Tibial nerve (tissue), 4 donors: ENCODE measurements at regions not wholly inside any gene's neighbourhood (a gene's known extent, or its start where the extent isn't known, plus 50 kb on each side); places are given as distances from the start of the nearest gene placed in this dataset.

ENCODE experiments used
- DNase-seq, 2 donors: peaks; one replicate each; pipeline ENCODE4 v3.0.0-alpha.2; 2019; ENCODE audit warnings: low spot score in 2 of 2
- H3K27ac ChIP-seq, 4 donors: fragments of 200-600 bp; sonication (generic) in 3 of 4; one replicate each; pipeline ENCODE4 v1.5.1; 2017 to 2019; ENCODE audit warnings: mild to moderate bottlenecking in 1 of 4
- H3K27me3 ChIP-seq, 2 donors: fragments of 200-600 bp; sonication (generic) in 1 of 2; one replicate each; pipeline versions ENCODE4 v1.5.1 to v1.6.0; 2017 to 2019
- H3K36me3 ChIP-seq, 3 donors: fragments of 200-600 bp; sonication (generic); one replicate each; pipeline ENCODE4 v1.5.1; 2018 to 2019
- H3K4me1 ChIP-seq, 4 donors: fragments of 200-600 bp; sonication (generic) in 3 of 4; one replicate each; pipeline ENCODE4 v1.5.1; 2017 to 2019
- H3K4me3 ChIP-seq, 4 donors: fragments of 200-600 bp; sonication (generic) in 3 of 4; one replicate each; pipeline ENCODE4 v1.5.1; 2017 to 2019; ENCODE audit warnings: mild to moderate bottlenecking in 1 of 4, moderate library complexity in 1 of 4
- H3K9me3 ChIP-seq, 4 donors: fragments of 200-600 bp; sonication (generic) in 3 of 4; one replicate each; pipeline ENCODE4 v1.5.1; 2017 to 2019
- CTCF ChIP-seq, 5 experiments: fragments of 200-600 bp in 3 of 5; fragments of 450-650 bp in 2 of 5; sonication (generic) in 3 of 5; IDR thresholded peaks; one replicate each; pipeline ENCODE4 v1.5.1; 2016 to 2019; ENCODE audit warnings: antibody characterized with exemption in 5 of 5, mild to moderate bottlenecking in 3 of 5, moderate library complexity in 2 of 5
- EP300 ChIP-seq, 2 donors: sonication (generic); formaldehyde crosslinking; IDR thresholded peaks; one replicate each; pipeline ENCODE4 v1.6.1; 2017; ENCODE audit warnings: antibody characterized with exemption in 2 of 2, mild to moderate bottlenecking in 1 of 2
- POLR2A ChIP-seq, 2 donors: fragments of 450-650 bp; IDR thresholded peaks; one replicate each; pipeline ENCODE4 v1.6.1; 2017; ENCODE audit warnings: antibody characterized with exemption in 2 of 2, mild to moderate bottlenecking in 2 of 2, moderate library complexity in 2 of 2
- WGBS, 2 donors: methylation state at CpG; one replicate each; pipeline ENCODE4 v1.1.5; 2018; 5-methylcytosine and 5-hydroxymethylcytosine counted together

- Histone ChIP-seq H3K27ac (no peak overlapping the region), H3K36me3 (no peaks in the 10 kb centered on the region), H3K27me3 (no peaks in the 10 kb centered on the region), H3K9me3 (no peaks in the 10 kb centered on the region), H3K4me3 (no peak overlapping the region), H3K4me1 (peaks cover 0 to 41% (median 2%) of the 10 kb centered on the region in 4 donors)
- 73 to 80% methylated on average over 7 to 8 of the region's 8 CpGs for WGBS, 2 donors
- TF ChIP-seq CTCF (IDR thresholded peaks at IDR 0.05) (no peak), EP300 (IDR thresholded peaks at IDR 0.05) (no peak), POLR2A (IDR thresholded peaks at IDR 0.05) (no peak)
- no peak for DNase-seq
These were observed 163.3 kb downstream of the RHOU start for GRCh38 chr1:228898582-228898992.

DNA sequence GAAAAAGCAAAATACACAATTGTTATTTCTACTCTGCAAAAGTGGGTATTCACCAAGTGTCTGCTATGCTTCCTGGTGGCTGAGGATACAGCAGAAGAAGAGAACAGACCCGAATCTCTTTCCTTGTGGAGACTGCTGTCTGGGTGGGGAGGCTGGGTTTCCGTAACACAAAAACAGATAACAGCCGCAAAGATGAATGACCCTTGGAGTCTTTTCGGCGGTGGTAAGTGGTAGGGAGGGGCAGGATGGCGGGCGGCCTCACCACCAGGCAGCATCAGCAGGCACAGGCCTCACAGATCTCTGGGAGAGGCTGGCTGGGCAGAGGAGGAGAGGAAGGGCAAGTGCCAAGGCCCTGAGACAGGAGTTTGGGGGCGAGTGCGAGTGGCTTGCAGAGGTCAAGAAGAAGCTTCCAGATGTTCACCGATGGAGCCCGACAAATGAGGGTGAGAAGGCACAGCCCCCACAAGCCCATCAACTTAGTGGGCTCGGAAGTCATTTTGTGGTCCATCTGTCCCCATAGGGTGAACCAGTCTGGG, 164.2 kb downstream of the RHOU start:
- peak overlapping the region in 1 of 4 donors; percentile 74 for H3K27ac ChIP-seq
- 80 to 82% methylated on average over 12 of the region's 12 CpGs for WGBS, 2 donors

GRCh38 chr1:228900099-228900885, 165.0 kb downstream of the RHOU start:
- H3K4me1 ChIP-seq, result peaks cover 0 to 46% (median 2%) of the 10 kb centered on the region in 4 donors
- 50 to 56% methylated on average over 17 of the region's 17 CpGs for WGBS, 2 donors
- no peaks in the 10 kb centered on the region for H3K36me3 ChIP-seq
- H3K4me3 ChIP-seq, result no peak overlapping the region
- H3K27me3 ChIP-seq, result no peaks in the 10 kb centered on the region
- H3K9me3 ChIP-seq, result no peaks in the 10 kb centered on the region
- TF ChIP-seq EP300 (IDR thresholded peaks at IDR 0.05) (peak in 1 of 2 donors; percentile 32), CTCF (IDR thresholded peaks at IDR 0.05) (no peak)
- DNase-seq, result peak; percentile 60 to 61
- peak overlapping the region in 2 of 4 donors; percentile 11 to 74 for H3K27ac ChIP-seq

More for the DNA sequence above, 164.2 kb downstream of the RHOU start:
- TF ChIP-seq EP300 (IDR thresholded peaks at IDR 0.05) (no peak), POLR2A (IDR thresholded peaks at IDR 0.05) (no peak), CTCF (IDR thresholded peaks at IDR 0.05) (no peak)
- Histone ChIP-seq H3K4me1 (peaks cover 0 to 46% (median 2%) of the 10 kb centered on the region in 4 donors), H3K36me3 (no peaks in the 10 kb centered on the region), H3K4me3 (no peak overlapping the region), H3K9me3 (no peaks in the 10 kb centered on the region), H3K27me3 (no peaks in the 10 kb centered on the region)
- no peak for DNase-seq

DNA sequence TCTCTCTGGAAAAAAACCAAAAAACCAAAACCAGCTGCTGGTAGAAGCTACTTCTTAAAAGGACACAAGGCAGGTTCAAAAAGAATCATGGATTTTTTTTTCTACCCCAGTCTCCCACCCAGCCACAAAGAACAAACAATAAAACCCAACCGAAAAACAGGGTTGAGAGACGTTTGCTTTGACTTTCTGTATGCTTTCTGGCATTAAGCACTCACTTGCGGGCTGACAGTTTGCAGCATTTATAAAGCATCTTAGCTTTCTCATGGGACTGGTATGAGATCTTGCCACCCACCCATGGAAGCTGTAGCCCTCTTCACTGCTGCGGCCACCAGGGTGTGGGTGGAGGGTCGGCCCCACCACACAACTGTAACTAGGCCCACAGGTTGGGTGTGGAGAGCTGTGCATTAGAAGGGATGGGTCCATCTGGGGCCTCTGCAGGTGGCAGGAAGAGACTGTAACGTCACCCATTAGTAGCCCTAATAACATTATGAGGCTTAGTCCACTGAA, 165.7 kb downstream of the RHOU start:
- Histone ChIP-seq H3K27ac (peak overlapping the region in 2 of 4 donors; percentile 11 to 74), H3K9me3 (no peaks in the 10 kb centered on the region), H3K27me3 (no peaks in the 10 kb centered on the region), H3K36me3 (no peaks in the 10 kb centered on the region), H3K4me1 (peaks cover 0 to 46% (median 2%) of the 10 kb centered on the region in 4 donors), H3K4me3 (no peak overlapping the region)
- 68 to 74% methylated on average over 6 of the region's 6 CpGs for WGBS, 2 donors
- no peak for DNase-seq
- TF ChIP-seq POLR2A (IDR thresholded peaks at IDR 0.05) (no peak), CTCF (IDR thresholded peaks at IDR 0.05) (no peak)
